Activated naive CD8-positive, alpha-beta T cell treated with anti-CD3 and anti-CD28 coated beads, Interleukin-2, amount 50 U/mL, for 24 hours (primary cell): ENCODE measurements at regions not wholly inside any gene's neighbourhood (a gene's known extent, or its start where the extent isn't known, plus 50 kb on each side); places are given as distances from the start of the nearest gene placed in this dataset.

Experiments
- ATAC-seq: fragments of 150-1000 bp; cut with Tn5 transposase; one replicate; pipeline ENCODE4 v1.10.0; 2021
- DNase-seq: peaks from one replicate; pipeline ENCODE4 v3.0.0; 2021
- H3K27ac Mint-ChIP-seq: one replicate; pipeline ENCODE4 v1.8.0; 2021; ENCODE audit warnings: mild to moderate bottlenecking, mixed read lengths
- H3K27me3 Mint-ChIP-seq: one replicate; pipeline ENCODE4 v1.8.0; 2021; ENCODE audit warnings: mixed read lengths
- H3K36me3 Mint-ChIP-seq: one replicate; pipeline ENCODE4 v1.8.0; 2021; ENCODE audit warnings: low read depth, mixed read lengths
- H3K4me1 Mint-ChIP-seq: one replicate; pipeline ENCODE4 v1.8.0; 2021; ENCODE audit warnings: mixed read lengths
- H3K4me3 Mint-ChIP-seq: one replicate; pipeline ENCODE4 v1.8.0; 2021; ENCODE audit warnings: mild to moderate bottlenecking, moderate library complexity, mixed read lengths
- H3K9me3 Mint-ChIP-seq: one replicate; pipeline ENCODE4 v1.8.0; 2021; ENCODE audit warnings: mixed read lengths

DNA sequence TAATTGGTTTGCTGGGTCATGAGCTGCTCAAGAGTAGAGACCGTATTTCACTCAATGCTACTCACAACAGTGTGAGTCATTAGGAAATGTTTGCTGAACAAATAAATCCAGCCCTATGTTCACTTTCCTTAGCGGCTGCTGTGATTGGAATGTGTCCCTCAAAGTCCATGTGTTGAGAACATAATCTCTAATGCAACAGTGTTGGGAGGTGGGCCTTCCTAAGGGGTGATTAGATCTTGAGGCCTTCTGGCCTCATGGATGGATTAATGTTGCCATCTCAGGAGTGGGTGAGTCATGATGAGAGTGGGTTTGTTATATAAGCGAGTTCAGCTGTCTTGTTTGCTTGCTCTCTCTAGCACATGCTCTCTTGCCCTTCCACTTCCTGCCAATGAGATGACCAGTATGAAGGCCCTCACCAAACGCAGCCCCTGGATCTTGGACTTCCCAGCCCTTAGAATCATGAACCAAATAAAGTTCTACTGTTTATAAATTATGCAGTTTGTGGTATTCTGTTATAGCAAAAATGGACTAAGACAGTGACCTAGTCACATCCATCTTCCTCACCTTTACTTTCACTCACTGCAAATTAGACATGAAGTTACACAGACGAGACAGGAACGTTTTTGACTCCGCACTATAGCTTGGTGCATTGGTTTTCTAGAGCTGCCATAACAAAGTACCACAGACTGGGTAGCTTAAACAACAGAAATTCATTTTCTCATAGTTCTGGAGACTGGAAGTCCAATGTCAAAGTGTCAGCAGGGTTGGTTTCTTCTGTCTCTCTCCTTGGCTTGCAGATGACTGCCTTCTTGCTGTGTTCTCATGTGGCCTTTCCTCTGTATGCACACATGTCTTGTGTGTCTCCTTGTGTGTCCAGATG lies 50.9 kb upstream of the FAM169A start:
- Mint-ChIP-seq H3K27ac (no peak overlapping the region), H3K27me3 (peaks cover 5% of the 10 kb centered on the region), H3K9me3 (no peaks in the 10 kb centered on the region), H3K4me3 (no peak overlapping the region), H3K4me1 (no peaks in the 10 kb centered on the region), H3K36me3 (no peaks in the 10 kb centered on the region)
- no peak for ATAC-seq
- DNase-seq, result no peak
